SK-N-MC (cell line): ENCODE measurements at regions not wholly inside any gene's neighbourhood (a gene's known extent, or its start where the extent isn't known, plus 50 kb on each side); places are given as distances from the start of the nearest gene placed in this dataset.

Source experiments
- EZH2 ChIP-seq: fragments of 200-600 bp; sonication (generic); IDR thresholded peaks from one replicate; pipeline ENCODE4 v1.6.1; 2017; ENCODE audit warnings: antibody characterized with exemption
- POLR2AphosphoS5 ChIP-seq: IDR thresholded peaks from 2 replicates; pipeline ENCODE4 v1.6.1; 2012; ENCODE audit warnings: mild to moderate bottlenecking, low read depth, low read length, borderline replicate concordance

- TF ChIP-seq POLR2AphosphoS5 (no peak), EZH2 (no peak)
Observed at GRCh38 chr4:123972031-123972430, 575.4 kb downstream of the SPRY1 start.
